Umbilical cord (tissue), 1 donor: ENCODE measurements at regions not wholly inside any gene's neighbourhood (a gene's known extent, or its start where the extent isn't known, plus 50 kb on each side); places are given as distances from the start of the nearest gene placed in this dataset.
A peak's percentile ranks its signal among the peaks of the same experiment; 100 is the strongest.
"Not testable (repeated sequence)": the region's sequence is repeated elsewhere in the genome, so short reads cannot be mapped to it uniquely, and the experiment has no call there.

Experiments
- DNase-seq: peaks from one replicate; pipeline ENCODE4 v3.0.0-alpha.2; 2015; ENCODE audit warnings: low spot score

DNA sequence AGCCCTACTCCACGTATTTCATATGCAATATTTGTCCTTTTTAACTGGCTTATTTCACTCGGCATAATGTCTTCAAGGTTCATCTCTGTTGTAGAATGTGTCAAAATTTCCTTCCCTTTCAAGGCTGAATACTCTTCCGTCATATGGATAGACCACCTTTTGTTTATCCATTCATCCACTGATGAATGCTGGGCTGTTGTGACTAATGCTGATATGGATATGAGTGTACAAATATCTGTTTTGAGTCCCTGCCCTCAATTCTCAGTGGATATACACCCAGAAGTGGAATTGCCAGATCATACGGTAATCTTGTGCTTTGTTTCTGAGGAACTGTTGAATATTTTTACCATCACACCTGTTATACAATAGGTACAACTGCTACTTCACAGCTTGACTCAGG is 155.2 kb upstream of the IRF2BP2 start:
- DNase-seq, result no peak

DNA sequence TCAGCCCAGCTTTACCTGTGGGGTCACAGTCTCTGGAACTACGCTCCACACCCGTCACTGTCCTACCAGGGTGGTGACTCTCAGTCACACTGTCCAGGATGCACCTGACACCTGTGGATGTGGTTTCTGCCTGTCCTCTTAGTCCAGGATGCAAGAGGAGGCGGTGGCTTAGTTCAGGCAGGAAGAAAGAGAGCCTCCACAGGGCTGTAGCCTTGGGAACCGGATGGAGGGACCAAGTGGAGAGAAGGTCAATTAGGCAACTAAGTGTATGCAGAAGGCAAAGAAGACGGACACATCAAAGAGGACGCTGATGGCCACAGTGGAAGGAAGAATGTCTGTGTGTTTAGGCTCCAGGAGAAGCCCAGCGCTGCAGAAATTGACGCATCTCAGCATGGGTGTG is 153.9 kb upstream of the IRF2BP2 start:
- DNase-seq, result no peak

DNA sequence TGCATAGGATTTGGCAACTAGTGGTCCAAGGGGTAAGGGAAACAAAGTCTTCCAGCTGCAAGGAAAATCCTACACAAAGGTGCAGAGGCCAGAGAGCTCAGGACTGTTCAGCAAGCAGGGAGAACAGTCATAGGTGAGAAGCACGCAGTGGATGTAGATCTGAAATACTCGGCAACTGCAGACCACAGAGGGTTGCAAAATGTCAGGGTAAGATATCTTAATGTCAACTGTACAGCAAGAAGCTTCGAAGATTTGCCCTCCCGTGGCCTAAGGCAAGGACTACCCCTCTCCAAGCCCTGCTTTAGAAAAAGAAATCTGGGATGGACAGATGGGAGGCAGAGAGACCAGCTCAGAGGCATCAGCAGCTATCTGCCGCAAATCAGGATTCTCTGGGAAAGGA is 153.4 kb upstream of the IRF2BP2 start:
- DNase-seq, result no peak

DNA sequence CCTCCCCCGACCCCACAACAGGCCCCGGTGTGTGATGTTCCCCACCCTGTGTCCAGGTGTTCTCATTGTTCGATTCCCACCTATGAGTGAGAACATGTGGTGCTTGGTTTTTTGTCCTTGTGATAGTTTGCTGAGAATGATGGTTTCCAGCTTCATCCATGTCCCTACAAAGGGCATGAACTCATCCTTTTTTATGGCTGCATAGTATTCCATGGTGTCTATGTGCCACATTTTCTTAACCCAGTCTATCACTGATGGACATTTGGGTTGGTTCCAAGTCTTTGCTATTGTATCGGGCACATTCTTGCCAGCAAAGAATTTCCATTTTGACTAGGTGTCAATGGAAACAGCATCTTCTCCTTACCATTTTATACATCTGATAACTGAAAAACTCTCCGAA is 152.1 kb upstream of the IRF2BP2 start:
- DNase-seq, result not testable (repeated sequence)

DNA sequence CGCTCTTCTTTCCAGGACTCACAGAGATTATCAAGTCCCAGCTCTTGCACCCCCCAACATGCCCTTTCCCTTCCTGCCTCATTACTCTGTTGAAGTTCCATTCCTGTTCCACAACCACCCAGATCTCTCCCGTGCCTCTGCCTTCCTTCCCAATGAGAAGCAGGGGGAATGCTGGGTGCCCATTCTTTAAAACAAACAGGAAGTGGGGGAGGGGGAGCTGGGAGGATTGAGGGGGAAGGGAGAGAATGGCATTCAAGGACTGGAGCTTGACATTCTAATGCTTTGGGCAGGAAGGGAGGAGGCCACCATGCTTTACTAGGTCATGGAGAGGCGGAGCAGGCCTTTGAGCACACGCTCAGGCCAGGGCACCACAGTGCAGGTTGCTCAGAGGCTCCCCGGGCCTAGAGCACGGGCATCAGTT is 150.3 kb upstream of the IRF2BP2 start:
- DNase-seq, result no peak

DNA sequence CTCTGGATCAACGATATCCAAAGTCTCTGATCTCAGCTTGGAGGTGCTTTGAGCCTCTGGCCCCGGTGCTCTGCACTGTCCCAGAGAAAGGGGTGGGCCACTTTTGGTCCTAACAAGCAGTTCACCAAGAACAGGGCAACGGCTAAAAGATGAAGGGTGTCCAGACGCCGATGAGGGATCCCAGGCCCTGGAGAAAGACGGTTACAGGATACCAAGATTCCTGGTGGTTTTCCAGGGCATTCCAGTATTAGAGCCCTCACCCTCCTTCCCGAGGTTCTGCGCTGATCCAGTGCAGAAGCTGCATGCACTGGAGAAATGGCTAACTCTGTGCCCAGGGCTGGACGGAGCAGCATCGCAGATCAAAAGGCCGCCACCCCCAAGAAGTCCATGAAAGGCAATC is 149.9 kb upstream of the IRF2BP2 start:
- no peak for DNase-seq

DNA sequence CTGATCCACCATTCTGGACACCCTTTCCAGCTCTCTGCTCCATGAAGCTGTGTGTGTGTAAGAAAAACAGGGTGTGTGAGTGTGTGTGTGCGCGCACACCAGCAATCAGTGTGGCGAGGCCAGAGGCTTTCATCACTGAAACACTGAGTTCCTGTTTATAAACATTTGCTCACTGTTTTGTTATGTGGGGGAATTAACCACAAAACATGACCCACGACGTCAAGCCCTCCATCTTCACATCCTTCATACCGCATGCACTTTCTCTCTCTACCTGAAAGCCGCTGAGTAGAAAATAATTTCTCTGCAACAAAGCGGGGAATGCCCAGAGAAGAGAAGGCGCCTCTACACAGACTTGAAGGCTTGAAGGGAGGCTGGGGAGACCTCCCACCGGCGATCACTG is 148.9 kb upstream of the IRF2BP2 start:
- no peak for DNase-seq

DNA sequence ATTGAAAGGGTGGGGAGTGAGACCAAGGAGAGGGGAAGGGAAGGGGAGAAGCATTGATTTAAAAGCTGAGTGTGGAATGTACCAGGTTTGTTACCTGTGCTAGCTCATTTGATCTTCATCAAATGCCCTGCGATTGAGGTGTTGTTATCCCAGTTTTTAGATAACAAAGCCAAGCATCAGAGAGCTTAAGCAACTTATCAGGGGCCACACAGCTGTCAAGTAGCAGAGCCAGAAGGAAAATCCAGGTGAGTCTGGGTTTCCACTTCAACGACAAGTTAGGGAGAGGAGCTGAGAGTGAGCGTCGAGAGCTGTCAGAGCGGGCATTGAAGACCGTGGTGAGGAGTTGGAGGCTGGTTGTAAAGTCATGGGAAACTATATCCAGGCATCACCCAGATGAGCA is 146.9 kb upstream of the IRF2BP2 start:
- DNase-seq, result no peak

DNA sequence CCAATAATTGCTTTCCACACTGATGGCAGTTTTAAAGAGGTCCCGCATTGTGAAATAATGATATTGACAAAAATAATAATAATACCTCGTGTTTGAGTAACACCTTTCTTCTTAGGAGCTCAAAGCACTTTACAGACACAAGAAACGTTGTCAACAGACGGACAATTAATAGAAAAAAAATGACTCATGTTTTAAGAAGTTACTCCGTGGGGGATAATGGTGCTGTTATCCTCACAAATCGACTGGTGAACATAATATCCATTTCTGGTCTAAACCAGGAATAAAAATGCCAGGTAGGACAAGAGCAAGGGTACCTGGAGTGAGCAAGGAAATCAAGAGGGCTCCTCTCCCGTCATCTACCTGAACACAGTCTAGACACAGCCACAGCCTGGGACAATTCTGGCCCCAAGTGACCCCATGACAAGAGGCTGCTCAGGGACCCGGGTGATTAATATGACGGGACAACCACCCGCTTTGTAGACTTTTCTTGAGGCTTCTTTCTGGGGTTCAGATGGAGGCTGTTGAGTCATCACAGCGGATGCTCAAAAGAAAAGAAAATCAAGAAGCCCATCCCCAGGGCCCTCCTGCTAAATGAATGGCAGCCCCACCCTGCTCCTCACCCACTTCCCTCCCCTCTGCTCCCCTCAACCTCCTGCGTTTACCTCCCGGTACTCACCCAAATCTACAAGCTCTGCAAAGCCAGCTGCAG is 146.2 kb upstream of the IRF2BP2 start:
- DNase-seq, result no peak

DNA sequence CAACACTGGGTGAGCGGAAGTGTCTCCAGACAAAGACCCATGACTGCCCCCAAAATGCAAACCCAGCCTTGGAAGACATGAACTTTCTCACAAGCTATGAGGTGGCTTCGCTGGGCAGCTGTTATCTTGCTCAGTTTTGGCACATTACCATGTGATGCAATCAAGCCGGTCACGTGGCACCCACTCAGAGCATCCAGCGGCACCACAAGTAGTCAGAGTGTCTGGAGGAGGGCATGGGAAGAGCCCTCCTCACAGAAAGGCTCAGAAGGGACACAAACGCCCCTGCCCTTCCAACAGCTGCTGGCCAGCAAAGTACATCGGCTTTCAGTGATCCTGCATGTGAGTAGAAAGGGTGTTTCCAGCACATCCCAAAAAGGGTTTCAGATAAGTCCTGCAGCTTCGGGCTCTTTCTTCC is 145.5 kb upstream of the IRF2BP2 start:
- peak; percentile 93 for DNase-seq

DNA sequence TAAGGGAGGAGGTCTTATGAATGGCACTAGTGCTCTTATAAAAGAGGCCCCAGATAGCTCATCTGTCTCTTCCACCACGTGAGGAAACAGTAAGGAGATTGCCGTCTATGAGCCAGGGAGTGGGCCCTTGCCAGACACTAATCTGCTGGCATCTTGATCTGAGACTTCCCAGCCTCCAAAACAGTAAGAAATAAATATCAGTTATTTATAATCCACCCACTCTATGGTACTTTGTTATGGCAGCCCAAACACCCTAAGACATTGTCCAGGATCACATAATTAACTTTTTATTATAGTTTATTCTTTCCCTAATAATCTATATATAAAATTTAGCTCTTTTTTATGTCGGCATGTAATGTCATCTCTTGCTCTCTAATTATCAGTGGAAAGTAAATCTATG is 144.0 kb upstream of the IRF2BP2 start:
- no peak for DNase-seq

DNA sequence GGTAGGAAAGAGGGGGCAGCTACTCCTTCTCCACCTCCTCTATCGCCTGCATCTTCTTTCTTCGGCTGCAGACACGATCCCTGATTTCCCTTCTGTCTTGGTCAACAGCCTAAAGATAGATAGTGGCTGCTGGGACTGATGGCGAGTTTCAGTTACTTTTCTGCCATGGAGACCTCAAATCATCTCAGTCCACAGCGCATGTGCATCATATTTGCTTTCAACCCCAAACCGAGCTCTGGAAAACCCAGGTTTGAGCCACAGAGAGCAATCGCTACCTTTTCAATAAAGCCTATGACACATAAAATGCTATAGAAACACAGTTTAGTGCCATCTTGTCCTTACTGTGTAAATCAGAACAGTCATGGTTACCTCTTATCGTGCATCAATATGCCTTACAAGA is 142.9 kb upstream of the IRF2BP2 start:
- DNase-seq, result no peak

DNA sequence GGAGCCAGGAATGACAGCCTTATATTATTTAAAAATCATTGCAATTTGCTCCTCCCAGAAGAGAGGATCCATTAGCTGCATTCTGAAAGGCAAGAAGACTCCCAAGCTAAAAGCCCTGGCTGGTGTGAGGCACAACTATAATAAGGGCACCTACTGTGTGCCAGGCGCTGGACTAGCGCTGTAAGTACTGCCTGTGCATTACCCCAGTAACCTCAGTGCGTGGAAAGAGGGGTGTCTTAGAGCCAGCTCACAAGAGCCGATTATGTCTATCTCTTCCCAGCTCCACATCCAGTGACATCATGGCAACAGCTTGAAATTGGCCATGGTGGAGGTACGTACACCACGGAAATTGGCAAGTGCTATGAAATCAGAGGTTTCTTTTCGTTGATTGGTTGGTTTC is 141.7 kb upstream of the IRF2BP2 start:
- DNase-seq, result no peak

DNA sequence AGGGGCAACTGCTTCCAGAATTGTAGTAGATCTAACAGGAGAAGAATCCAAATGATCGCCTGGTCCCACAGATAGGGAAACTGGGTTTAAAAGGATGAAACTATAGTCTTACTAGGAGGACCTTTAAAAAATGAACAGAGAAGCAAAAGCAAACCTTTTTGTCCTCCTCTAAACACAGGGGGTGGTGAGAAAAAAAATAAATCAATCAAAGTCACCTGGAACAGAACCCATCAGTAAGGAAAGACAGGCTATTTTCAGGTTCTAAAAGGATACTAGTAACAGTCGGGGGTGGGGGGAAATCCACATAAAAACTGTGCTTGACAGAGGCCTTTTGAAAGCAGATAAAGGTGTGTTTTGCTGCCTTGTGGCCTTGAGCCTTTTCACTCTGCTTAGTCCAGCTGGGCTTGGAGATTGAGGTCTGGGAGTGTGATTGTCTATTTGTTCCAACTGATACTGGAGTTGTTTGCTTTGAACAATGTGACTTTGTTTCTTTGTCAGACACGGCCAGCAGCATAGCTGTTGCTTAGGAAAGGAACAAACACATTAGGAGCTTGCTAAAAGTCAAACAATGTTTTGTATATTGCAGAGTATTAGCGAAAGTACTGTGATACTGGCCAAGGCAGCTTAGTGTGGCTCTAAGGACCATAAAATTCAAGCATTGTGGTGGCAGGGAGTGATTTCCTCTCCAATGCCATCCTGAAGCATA is 141.1 kb upstream of the IRF2BP2 start:
- no peak for DNase-seq

DNA sequence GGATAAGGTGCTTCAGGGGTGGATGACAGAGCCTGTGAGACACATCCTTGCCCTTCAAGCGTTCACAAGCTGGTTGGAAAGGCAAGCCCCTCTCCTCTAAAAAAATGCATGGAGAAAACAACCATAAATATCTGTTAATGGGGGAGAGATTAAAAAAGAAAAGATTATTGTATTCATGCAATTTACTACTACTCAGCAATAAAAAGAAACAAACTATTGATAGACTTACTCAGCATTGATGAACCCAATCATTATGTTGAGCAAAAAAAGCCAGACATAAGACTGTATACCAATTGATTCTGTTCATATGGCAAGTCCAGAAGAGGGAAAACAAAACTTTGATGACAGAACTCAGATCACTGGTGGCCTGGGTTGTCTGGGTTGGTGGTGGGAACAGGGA is 138.7 kb upstream of the IRF2BP2 start:
- no peak for DNase-seq

DNA sequence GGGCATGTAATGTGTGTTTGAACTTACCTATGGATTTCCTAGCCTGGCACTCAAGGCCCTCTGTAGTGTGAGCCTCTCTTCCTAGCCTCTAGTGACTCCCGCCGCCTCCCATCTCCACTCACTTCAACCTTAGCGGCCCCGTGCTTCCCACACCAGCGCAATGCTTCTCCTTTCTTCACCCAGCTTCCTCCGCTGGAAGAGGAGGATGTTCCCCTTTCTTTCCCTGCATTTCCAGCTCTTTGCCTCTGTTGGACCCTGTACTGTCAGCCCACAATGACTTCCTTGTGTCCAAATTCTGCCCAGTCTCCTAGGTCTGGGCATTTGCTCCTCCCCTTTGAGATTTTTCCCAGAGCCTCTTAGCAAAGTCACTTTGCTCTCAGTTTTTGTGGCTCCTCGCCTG is 138.1 kb upstream of the IRF2BP2 start:
- no peak for DNase-seq

DNA sequence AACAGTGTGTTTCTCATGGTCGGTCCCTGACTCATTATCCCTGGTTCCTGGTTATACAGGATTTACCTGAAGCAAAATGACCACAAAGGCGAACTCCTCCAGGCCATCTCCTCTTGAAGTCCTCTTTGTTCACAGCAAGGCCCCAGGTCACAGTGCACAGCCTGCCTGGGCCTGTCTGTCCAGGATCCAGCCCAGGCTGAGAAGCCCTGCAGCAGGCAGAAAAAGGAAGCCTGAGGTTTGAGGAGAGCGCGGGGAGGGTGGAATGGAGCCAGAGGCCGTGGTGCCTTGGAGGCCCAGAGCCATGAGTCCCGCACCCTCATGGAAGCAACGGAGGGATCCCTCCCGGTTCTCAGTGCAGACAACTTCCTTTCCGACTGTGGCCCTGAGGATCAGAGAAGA is 136.8 kb upstream of the IRF2BP2 start:
- DNase-seq, result no peak

DNA sequence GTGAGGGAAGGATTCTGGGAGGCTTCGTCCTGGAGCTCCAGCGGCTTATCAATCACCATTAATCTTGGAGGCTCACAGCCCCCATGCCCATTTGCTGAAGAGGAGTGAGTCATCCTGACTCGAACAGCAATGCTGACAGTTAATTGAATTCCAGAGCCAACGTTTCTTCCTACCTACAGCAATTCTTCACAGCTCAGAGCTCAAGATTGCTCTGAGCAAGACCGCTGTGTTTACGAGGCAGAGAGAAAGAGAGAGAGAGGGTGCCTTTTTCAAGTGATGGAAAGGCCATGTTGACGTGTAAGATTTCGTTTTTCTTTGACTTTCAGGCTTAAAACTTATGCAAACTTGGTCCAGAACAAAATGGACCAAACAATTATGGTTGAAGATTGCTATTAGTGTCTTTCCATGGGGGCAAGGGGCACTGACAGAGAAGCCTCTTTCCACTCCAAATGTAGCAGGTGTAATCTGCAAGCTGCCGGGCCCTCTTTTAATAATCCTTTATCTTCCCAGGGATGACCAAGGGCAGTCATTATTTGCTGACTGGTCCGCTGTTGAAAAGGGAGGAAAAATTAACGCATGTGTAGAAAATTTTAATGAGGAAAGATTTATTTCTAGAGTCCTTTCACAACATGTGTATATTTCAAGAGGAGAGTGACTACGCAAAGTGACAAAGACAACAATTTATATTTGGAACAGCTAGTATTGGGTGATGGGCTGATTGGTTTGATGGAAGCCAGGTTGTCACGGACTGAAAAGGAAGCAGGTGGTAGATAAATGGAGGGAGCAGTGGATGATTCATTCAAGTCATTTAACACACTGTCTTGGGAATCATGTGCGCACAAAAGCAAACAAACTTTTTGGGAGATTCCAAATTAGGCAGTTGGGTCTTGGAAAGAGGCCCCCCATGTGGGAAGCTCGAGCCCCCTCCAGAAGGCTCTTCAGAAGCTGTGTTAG is 136.1 kb upstream of the IRF2BP2 start:
- DNase-seq, result peak; percentile 69

DNA sequence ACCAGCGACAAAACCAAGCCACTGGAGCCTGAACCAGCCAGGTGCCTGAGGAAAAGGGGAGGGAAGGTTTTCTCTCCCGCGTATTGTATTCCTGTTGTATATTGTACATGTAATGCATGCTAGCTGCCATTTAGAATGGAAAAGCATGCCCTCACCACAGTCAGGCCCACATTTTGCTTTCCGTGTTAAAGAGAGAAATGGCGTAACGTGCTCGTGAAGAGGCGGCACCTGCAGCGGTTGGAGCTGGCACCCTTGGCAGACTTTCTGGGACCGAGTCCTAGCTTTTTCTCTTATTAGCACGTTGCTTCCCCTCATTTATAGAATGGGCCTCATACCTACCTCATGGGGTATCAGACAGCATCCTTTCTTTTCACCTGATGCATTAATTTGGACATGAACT is 135.3 kb upstream of the IRF2BP2 start:
- DNase-seq, result no peak

DNA sequence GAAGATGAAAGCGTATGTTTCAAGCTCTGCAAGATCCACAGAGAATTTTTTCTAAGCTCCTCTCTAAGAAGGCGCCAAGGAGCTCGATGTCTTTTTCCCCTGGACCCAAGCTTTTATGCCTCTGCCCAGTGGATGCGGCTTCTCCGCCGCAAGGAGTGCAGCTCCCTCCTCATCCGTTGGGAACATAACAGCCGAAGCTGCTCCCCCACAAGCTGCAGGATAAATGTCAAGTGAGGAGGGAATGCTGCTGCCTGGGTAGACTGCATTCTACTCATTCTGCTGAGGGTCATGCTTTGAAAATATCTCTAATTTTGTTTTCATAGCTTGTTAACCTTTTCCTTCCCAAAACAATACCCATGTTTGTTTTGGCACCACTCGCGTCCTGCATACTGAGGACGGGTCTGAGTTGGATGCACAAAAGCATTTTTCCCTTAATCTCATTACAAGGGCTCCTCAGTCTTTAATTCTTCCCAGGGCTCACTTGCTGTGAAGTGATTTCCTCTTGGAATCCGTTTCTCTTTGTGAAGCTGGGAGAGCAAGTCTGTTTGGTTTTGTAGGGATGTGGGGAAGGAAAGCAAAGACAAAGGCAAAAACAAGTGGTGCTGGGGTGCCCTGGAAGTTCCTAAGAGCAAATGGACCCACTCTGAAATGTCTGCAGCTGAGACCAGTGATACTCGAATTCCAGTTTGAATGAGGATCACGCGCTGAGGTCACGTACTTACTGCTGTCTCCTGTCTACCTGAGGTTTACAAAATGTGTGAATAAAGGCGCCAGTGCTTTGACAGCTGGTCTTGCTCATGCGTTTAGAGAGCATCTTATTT is 134.0 kb upstream of the IRF2BP2 start:
- peak; percentile 84 for DNase-seq

DNA sequence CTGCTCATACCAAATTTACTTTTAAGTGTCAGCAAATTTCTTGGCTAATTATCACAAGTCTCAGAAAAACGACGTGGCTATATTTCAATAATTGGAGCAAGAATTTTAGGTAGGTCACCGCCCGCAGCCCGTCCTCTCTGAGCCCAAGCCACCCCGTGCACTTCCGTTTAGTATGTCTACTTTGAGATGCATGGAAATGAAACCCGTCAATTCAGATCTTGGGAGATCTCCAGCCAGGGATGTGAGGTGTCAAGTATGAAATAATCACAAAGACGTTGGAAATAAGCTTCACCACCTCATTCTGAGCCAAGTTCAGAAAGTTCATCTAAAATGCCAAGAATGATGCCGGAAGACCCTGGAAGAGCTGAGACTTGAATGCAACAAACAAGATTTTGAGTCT is 132.6 kb upstream of the IRF2BP2 start:
- DNase-seq, result no peak

DNA sequence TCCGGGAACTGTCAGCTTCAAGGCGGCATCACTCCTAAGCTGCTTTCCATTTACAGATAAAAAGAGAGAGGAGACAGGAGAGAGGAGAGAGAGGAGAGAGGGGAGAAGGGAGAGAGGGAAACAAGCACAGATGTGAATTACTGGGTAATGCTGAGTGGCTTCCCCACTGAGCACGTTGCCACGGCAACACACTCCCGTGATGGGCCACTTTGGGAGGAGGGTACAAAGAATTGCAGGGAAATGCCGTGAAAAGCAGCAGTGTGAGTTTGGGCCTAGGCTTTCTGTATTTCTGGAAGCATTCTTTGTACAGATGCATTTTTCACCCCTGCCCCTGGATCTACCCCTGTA is 128.0 kb upstream of the IRF2BP2 start:
- peak; percentile 64 for DNase-seq
